ENCODE measurements at regions not wholly inside any gene's neighbourhood (a gene's known extent, or its start where the extent isn't known, plus 50 kb on each side); places are given as distances from the start of the nearest gene placed in this dataset.

GRCh38 chr11:15768321-15768720, 588.0 kb downstream of the SOX6 start:
- Histone ChIP-seq H3K9ac (ENCODE audit: low read length) (no peak overlapping the region), H3K27me3 (ENCODE audit: low read depth, low read length) (peaks cover 19% of the 10 kb centered on the region), H4K20me1 (ENCODE audit: insufficient read depth, low read length) (no peaks in the 10 kb centered on the region), H3K4me2 (ENCODE audit: low read length) (no peak overlapping the region), H3K9me3 (ENCODE audit: insufficient read depth, low read length) (no peaks in the 10 kb centered on the region), H3K79me2 (ENCODE audit: low read length) (no peaks in the 10 kb centered on the region), H3K27ac (ENCODE audit: low read length) (no peak overlapping the region), H2AFZ (ENCODE audit: low read depth, low read length) (no peak overlapping the region), H3K4me3 (ENCODE audit: low read length) (no peak overlapping the region), H3K4me1 (ENCODE audit: low read length) (peaks cover 8% of the 10 kb centered on the region), H3K36me3 (replicated peaks; ENCODE audit: low read depth, low read length) (no peaks in the 10 kb centered on the region)
- TF ChIP-seq EZH2phosphoT487 (IDR thresholded peaks at IDR 0.05; ENCODE audit: low read depth) (no peak), CTCF (IDR thresholded peaks at IDR 0.05; ENCODE audit: low read depth, low read length) (no peak)

DNA sequence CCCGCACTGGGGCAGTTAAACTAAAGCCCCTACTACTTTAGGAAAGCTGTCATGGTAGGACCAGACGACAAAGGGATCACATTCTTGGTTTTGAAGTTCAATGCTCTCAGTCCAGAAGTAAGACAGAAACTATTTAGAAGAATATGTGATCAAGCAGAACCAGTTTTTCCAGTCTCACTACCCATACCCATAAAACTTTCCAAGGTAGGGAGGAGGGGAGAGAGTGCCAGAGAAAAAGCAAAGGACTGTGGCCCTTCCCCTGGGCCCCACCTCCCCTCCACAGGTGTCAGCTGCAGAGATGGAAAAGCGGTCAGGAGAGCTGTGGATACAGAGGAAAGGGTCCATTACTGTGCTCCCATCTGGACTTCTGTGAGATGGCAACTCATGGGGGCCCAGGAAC, 587.1 kb downstream of the SOX6 start:
- Histone ChIP-seq H3K79me2 (ENCODE audit: low read length) (no peaks in the 10 kb centered on the region), H3K27me3 (ENCODE audit: low read depth, low read length) (peaks cover 19% of the 10 kb centered on the region), H3K9me3 (ENCODE audit: insufficient read depth, low read length) (no peaks in the 10 kb centered on the region), H3K4me3 (ENCODE audit: low read length) (no peak overlapping the region), H3K4me2 (ENCODE audit: low read length) (no peak overlapping the region), H3K9ac (ENCODE audit: low read length) (no peak overlapping the region), H4K20me1 (ENCODE audit: insufficient read depth, low read length) (no peaks in the 10 kb centered on the region), H3K27ac (ENCODE audit: low read length) (no peak overlapping the region), H3K4me1 (ENCODE audit: low read length) (peaks cover 7% of the 10 kb centered on the region), H2AFZ (ENCODE audit: low read depth, low read length) (no peak overlapping the region), H3K36me3 (replicated peaks; ENCODE audit: low read depth, low read length) (no peaks in the 10 kb centered on the region)
- no peak for TF ChIP-seq CTCF (IDR thresholded peaks at IDR 0.05; ENCODE audit: low read depth, low read length)
- TF ChIP-seq EZH2phosphoT487 (IDR thresholded peaks at IDR 0.05; ENCODE audit: low read depth), result no peak

DNA sequence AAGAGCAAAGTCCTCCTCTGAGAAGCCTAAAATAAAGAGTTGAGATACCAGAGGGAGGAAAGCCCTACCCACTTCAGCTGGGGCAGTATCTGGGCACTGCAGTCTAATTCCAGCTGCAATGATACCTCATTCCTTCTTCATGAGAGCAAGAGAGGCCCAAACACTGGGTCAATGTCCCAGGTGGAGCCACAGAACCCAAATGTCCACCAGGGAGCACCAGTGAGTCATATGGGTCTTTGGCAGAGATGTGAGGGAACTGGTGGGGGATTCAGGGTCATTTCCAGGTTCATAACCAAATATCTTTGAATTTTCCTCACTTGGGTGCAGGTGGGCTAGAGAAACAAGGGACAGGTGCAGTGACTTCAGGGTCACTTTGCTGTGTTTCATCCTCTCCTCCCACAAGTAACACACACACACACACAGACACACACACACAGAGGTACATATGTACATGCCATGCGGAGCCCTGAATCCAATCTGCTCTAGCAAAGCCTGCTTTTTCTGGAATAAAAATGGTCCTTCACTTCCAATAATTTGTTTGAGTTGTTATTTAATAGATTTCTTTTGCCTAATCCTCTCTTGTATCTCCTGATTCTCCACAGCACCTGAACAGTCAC, 585.4 kb downstream of the SOX6 start:
- TF ChIP-seq CTCF (IDR thresholded peaks at IDR 0.05; ENCODE audit: low read depth, low read length) (peak; percentile 62), EZH2phosphoT487 (IDR thresholded peaks at IDR 0.05; ENCODE audit: low read depth) (no peak)
- 0 out of 2 replicates have a peak, but pooled peaks cover 11% of the 10 kb centered on the region for H3K27me3 ChIP-seq (ENCODE audit: low read depth, low read length)
- H3K27ac ChIP-seq (ENCODE audit: low read length), result no peak overlapping the region
- H3K9ac ChIP-seq (ENCODE audit: low read length), result no peak overlapping the region
- H4K20me1 ChIP-seq (ENCODE audit: insufficient read depth, low read length), result no peaks in the 10 kb centered on the region
- no peaks in the 10 kb centered on the region for H3K9me3 ChIP-seq (ENCODE audit: insufficient read depth, low read length)
- H3K79me2 ChIP-seq (ENCODE audit: low read length), result no peaks in the 10 kb centered on the region
- H3K4me1 ChIP-seq (ENCODE audit: low read length), result peaks cover 4% of the 10 kb centered on the region; the same call in 1 of the 2 replicates
- H3K36me3 ChIP-seq (replicated peaks; ENCODE audit: low read depth, low read length), result no peaks in the 10 kb centered on the region
- H2AFZ ChIP-seq (ENCODE audit: low read depth, low read length), result no peak overlapping the region
- no peak overlapping the region for H3K4me3 ChIP-seq (ENCODE audit: low read length)
- no peak overlapping the region for H3K4me2 ChIP-seq (ENCODE audit: low read length)

DNA sequence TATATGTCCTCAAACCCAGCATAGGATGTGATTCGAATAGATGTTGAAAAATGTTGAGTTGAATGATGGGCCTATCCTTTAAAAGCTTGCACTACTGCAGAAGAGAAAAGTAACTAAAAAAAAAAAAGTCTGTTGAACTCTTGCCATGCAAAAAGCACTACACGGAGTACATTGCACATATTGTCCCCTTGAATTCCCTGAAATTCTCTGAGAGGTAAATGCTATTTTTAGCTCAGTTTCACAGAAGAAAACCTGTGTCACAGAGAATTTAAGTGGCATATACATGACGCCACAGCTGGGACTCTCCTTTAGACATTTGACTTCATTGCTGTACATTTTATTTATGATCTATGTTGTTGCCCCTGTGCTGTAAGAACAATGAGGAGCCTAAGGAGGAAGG, 583.8 kb downstream of the SOX6 start:
- H3K27me3 ChIP-seq (ENCODE audit: low read depth, low read length), result 0 out of 2 replicates have a peak, but pooled peaks cover 11% of the 10 kb centered on the region
- TF ChIP-seq CTCF (IDR thresholded peaks at IDR 0.05; ENCODE audit: low read depth, low read length), result no peak
- no peak for TF ChIP-seq EZH2phosphoT487 (IDR thresholded peaks at IDR 0.05; ENCODE audit: low read depth)
- no peaks in the 10 kb centered on the region for H3K9me3 ChIP-seq (ENCODE audit: insufficient read depth, low read length)
- no peak overlapping the region for H3K9ac ChIP-seq (ENCODE audit: low read length)
- no peaks in the 10 kb centered on the region for H3K36me3 ChIP-seq (replicated peaks; ENCODE audit: low read depth, low read length)
- peaks cover 4% of the 10 kb centered on the region; the same call in 1 of the 2 replicates for H3K4me1 ChIP-seq (ENCODE audit: low read length)
- no peak overlapping the region for H3K4me2 ChIP-seq (ENCODE audit: low read length)
- H4K20me1 ChIP-seq (ENCODE audit: insufficient read depth, low read length), result no peaks in the 10 kb centered on the region
- H3K27ac ChIP-seq (ENCODE audit: low read length), result no peak overlapping the region
- no peaks in the 10 kb centered on the region for H3K79me2 ChIP-seq (ENCODE audit: low read length)
- H2AFZ ChIP-seq (ENCODE audit: low read depth, low read length), result no peak overlapping the region
- H3K4me3 ChIP-seq (ENCODE audit: low read length), result no peak overlapping the region
